ENCODE measurements at regions not wholly inside any gene's neighbourhood (a gene's known extent, or its start where the extent isn't known, plus 50 kb on each side); places are given as distances from the start of the nearest gene placed in this dataset.

DNA sequence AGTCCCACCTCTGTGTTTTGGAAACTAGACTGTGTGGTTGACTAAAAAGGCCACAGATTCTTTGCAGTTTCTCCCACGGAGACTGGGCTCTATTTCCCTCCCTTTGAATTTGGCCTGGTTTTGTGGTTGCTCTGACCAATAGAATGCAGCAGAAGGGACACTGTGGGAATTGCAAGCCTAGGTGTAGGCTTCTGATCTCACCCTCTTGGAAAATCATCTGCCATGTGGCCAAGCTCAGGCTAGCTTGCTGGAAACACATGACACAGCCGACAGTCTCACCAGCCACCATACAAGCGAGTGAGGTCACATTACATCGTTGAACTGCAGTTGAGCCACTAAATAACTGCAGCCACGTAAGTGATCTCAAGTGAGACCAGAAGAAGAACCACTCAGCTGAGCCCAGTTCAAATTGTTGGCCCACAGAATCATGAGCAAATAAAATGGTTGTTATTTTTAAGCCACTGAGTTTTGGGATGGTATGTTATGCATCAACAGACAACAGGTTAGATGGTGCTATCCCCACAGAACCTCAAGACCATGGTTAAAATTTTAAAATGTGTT lies 319.1 kb upstream of the MEX3C start:
- TF ChIP-seq, protein P1, sequence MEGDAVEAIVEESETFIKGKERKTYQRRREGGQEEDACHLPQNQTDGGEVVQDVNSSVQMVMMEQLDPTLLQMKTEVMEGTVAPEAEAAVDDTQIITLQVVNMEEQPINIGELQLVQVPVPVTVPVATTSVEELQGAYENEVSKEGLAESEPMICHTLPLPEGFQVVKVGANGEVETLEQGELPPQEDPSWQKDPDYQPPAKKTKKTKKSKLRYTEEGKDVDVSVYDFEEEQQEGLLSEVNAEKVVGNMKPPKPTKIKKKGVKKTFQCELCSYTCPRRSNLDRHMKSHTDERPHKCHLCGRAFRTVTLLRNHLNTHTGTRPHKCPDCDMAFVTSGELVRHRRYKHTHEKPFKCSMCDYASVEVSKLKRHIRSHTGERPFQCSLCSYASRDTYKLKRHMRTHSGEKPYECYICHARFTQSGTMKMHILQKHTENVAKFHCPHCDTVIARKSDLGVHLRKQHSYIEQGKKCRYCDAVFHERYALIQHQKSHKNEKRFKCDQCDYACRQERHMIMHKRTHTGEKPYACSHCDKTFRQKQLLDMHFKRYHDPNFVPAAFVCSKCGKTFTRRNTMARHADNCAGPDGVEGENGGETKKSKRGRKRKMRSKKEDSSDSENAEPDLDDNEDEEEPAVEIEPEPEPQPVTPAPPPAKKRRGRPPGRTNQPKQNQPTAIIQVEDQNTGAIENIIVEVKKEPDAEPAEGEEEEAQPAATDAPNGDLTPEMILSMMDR (IDR thresholded peaks at IDR 0.05) = no peak
- no peak for TF ChIP-seq POLR2A (IDR thresholded peaks at IDR 0.05)

Data from body of pancreas (tissue), 4 donors.